HUES64 (cell line): ENCODE measurements at regions not wholly inside any gene's neighbourhood (a gene's known extent, or its start where the extent isn't known, plus 50 kb on each side); places are given as distances from the start of the nearest gene placed in this dataset.
A peak's percentile ranks its signal among the peaks of the same experiment; 100 is the strongest.

Experiments used
- H3K27ac ChIP-seq: 2 replicates; pipeline ENCODE4 v1.7.0; 2013; ENCODE audit warnings: low read depth, low read length, inconsistent platforms
- H3K27me3 ChIP-seq: 2 replicates; pipeline ENCODE4 v1.6.1; 2013; ENCODE audit warnings: mild to moderate bottlenecking, low read length; ENCODE audit not compliant: insufficient read depth
- H3K36me3 ChIP-seq: 2 replicates; pipeline ENCODE4 v1.6.1; 2013; ENCODE audit warnings: mild to moderate bottlenecking, low read length; ENCODE audit not compliant: insufficient read depth
- H3K4me1 ChIP-seq: 2 replicates; pipeline ENCODE4 v1.6.1; 2013; ENCODE audit warnings: mild to moderate bottlenecking, low read length, moderate library complexity; ENCODE audit not compliant: insufficient read depth
- H3K4me3 ChIP-seq: 2 replicates; pipeline ENCODE4 v1.5.1; 2013; ENCODE audit warnings: mild to moderate bottlenecking, low read length, moderate library complexity
- H3K9ac ChIP-seq: 2 replicates; pipeline ENCODE4 v1.6.1; 2013; ENCODE audit warnings: mild to moderate bottlenecking, low read depth, low read length
- H3K9me3 ChIP-seq: 2 replicates; pipeline ENCODE4 v1.6.1; 2013; ENCODE audit warnings: low read depth, low read length; ENCODE audit not compliant: insufficient read depth
- WGBS: fragments of 150-250, 120-280 bp; methylation state at CpG from one replicate; pipeline ENCODE4 v1.1.7; 2013; ENCODE audit warnings: missing lambda C conversion rate; 5-methylcytosine and 5-hydroxymethylcytosine counted together

DNA sequence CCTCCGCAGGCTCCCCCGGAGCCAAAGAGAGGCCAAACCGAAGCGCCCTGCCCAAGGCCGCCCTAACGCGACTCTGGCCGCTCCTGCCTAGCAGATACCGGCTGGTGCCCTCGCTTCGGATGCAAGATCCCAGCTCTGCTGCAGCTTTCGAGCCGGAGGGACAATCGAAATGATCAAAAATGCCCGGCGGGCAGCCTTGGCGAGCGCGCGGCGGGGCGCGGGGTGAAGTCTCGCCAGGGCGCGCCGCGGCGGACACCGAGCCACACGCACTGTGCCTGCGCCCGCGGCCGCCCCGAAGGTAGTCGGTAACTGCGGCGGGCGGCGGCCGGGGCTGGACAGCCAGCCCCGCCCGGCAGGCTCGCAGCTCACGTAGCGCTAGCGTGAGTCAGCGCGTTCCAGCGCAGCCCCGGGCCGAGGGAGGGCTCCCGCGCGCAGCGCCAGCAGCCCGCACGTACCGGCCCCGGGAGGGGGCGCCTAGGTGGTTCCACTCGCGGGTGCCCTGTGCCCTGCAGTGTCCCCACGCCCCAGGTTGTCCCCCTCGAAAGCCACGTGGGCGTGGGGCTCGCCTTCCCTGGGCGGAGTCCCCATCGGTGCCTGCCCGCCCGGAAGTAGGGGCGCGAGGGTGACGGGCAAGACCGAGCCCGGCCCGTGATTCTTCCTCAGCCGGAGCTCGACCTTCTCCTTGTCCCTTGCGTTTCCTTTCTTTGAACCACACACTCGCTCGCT is 109.2 kb upstream of the EGLN3 start:
- WGBS, result 1% methylated on average over 84 of the region's 84 CpGs
- Histone ChIP-seq H3K4me3 (peak overlapping the region; percentile 71), H3K9me3 (no peaks in the 10 kb centered on the region), H3K27ac (peak overlapping the region; percentile 34), H3K9ac (peak overlapping the region; percentile 89), H3K36me3 (no peaks in the 10 kb centered on the region), H3K27me3 (peaks cover 32% of the 10 kb centered on the region), H3K4me1 (peaks cover 11% of the 10 kb centered on the region)

DNA sequence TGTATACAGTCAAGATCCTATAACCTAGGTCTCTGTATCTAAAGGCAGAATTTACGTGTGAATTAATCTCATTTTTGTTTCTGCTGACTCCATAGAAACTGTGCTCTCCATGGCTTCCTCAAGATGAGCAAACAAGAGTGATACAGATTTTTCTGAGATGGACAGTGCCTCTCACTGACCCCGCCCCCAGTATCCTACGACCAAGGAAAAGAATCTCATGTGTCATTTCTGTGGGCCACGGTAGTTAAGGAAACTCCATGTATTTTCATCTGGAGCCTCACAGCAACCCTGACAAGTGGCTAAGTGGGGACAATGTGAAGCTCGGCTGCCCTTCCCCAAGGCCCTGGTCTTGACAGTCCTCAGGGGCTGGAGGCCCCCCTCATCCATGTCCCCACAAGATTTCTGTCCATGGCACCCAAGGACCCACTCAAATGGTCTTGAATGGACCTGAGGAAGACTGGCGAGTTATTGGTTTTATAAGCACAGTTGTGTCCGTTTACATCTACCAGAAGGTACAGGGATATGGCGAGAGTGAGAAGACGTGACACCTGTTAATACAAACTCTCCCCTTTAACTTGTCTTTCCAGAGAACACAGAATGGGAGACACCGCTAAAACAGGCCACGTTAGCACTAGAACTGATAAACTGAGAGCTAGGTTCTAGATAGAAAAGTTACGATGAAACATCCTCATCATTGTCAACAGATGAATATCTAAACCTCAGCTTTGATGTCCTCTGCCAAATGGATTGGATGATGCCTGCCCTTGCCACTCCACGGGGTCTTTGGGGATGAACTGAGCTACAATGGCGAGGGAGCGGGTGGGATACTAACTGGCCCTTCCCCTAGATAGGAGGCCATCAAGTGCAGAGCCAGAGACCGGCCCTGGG is 108.4 kb upstream of the EGLN3 start:
- Histone ChIP-seq H3K36me3 (no peaks in the 10 kb centered on the region), H3K4me1 (peaks cover 11% of the 10 kb centered on the region), H3K9me3 (no peaks in the 10 kb centered on the region), H3K4me3 (peak overlapping the region; percentile 71), H3K9ac (peak overlapping the region; percentile 89), H3K27ac (peak overlapping the region; percentile 34; the same call in 1 of the 2 replicates), H3K27me3 (peaks cover 32% of the 10 kb centered on the region)
- 80% methylated on average over 16 of the region's 16 CpGs for WGBS

DNA sequence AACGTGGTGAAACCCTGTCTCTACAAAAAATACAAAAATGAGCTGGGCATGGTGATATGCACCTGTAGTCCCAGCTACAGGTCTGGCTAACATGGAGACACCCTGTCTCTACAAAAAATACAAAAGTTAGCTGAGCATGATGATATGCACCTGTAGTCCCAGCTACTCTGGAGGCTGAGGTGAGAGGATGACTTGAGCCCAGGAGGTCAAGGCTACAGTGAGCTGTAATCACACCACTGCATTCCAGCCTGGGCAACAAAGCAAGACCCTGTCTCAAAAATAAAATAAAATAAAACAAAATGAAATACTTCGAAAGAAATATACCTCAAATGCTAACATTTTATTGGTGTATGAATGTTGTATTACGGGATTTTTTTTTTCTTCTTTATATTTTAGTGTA is 107.6 kb upstream of the EGLN3 start:
- Histone ChIP-seq H3K36me3 (no peaks in the 10 kb centered on the region), H3K4me1 (peaks cover 11% of the 10 kb centered on the region), H3K9me3 (no peaks in the 10 kb centered on the region), H3K27me3 (peaks cover 32% of the 10 kb centered on the region), H3K4me3 (no peak overlapping the region), H3K9ac (no peak overlapping the region), H3K27ac (no peak overlapping the region)
- WGBS, result 96% methylated on average over 1 of the region's 3 CpGs

DNA sequence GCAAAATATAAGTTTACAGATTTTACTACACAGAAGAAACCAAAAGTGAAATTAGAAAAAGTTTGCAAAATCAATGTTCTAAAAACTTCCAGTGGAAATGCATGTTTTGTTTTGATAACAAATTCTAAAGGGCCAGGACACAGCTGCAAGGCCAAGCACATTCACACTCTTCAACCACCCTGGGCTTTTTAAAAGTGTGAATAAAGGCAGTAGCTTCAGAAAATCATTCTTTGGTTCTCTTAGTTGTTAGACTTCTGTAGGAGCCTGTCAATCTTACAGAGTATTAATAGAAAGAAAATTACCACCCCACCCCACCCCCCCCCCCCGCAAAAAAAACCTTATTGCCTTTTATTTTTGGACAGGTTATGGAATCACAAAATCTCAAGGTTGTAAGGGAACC is 105.2 kb upstream of the EGLN3 start:
- Histone ChIP-seq H3K4me3 (no peak overlapping the region), H3K27me3 (peaks cover 25% of the 10 kb centered on the region), H3K9ac (no peak overlapping the region), H3K27ac (no peak overlapping the region), H3K36me3 (no peaks in the 10 kb centered on the region), H3K9me3 (no peaks in the 10 kb centered on the region), H3K4me1 (peaks cover 9% of the 10 kb centered on the region)
- no CpG with 5 or more reads among the region's 1 CpG for WGBS

DNA sequence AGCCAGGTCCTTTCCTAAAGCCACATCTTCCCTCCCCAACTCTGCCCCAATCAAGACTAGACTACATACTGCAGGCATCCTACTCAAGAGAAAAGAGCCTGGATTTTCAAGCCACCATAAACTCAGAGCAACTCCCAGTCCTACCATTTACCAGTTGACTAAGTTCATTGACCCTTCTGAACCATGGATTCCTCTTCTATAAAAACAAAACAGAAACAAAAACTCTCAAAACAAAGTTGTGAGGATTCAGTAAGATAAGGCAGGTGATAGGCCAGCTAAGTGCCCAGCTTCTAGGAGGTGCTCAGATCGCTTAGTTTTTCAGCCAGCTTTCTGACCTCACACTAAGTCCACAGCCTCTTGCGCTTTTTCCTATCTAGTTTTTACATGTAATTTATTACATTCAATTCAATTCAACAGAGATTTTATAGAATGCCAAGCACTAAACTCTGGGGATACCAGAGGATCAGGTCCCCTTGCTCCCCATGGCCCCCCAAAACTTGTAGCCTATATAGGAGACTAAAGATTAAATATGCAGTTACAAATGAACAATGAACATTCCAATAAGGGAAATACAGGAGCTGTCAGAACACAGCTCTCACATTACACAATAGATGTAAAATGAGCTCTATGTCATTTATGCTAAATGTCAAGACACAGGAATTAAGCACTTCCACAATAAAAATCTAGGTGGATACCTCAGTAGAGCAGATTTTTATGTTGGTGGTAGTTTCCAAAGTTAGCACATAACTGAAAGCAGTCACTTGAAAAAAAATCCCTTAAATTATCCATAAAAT is 104.5 kb upstream of the EGLN3 start:
- Histone ChIP-seq H3K36me3 (no peaks in the 10 kb centered on the region), H3K27me3 (peaks cover 18% of the 10 kb centered on the region), H3K27ac (no peak overlapping the region), H3K4me1 (0 out of 2 replicates have a peak, but pooled peaks cover 5% of the 10 kb centered on the region), H3K9ac (no peak overlapping the region), H3K9me3 (no peaks in the 10 kb centered on the region), H3K4me3 (no peak overlapping the region)
- 94% methylated on average over 2 of the region's 2 CpGs for WGBS

DNA sequence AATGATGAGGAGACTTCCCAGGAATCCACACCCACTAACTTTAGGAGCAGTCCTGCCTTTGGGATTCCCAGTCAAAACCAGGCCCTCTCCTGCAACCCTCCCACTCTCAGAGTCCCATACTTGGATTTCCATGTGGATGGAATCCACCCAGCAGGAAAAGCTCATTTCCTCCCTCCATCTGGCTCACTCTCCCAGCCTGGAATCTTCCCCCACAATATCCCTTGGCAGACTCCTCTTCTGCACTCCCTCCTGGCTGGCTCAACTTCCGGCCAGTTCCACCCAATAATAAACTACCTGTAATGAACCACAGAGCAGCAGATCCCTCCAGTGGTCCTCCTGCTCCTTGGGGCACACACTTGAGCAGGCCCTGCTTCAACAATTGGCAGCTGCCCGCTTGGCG is 102.8 kb upstream of the EGLN3 start:
- Histone ChIP-seq H3K36me3 (no peaks in the 10 kb centered on the region), H3K27me3 (peaks cover 4% of the 10 kb centered on the region; the same call in 1 of the 2 replicates), H3K27ac (no peak overlapping the region), H3K9me3 (no peaks in the 10 kb centered on the region), H3K4me1 (no peaks in the 10 kb centered on the region), H3K4me3 (no peak overlapping the region), H3K9ac (no peak overlapping the region)
- 81% methylated on average over 3 of the region's 3 CpGs for WGBS

DNA sequence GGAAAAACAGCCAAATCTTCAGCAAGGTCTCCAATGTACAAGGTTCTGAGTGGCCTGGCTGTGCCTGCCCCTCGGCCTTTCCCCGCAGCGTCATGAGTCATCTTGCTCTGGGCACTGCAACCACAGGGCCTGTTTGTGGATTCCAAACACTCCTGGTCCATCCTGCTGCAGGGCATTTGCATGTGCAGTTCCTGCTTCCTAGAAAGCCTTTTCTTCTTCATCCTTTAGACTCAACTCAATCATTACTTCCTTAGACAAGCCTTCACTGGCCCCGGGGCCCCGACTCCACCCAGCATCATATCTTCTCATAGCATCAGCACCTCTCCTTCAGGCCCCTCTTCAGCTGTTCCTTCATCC is 101.8 kb upstream of the EGLN3 start:
- no peak overlapping the region for H3K9ac ChIP-seq
- no peaks in the 10 kb centered on the region for H3K9me3 ChIP-seq
- H3K27ac ChIP-seq, result no peak overlapping the region
- H3K4me1 ChIP-seq, result no peaks in the 10 kb centered on the region
- no peaks in the 10 kb centered on the region for H3K27me3 ChIP-seq
- WGBS, result 83% methylated on average over 5 of the region's 5 CpGs
- H3K36me3 ChIP-seq, result no peaks in the 10 kb centered on the region
- H3K4me3 ChIP-seq, result no peak overlapping the region

DNA sequence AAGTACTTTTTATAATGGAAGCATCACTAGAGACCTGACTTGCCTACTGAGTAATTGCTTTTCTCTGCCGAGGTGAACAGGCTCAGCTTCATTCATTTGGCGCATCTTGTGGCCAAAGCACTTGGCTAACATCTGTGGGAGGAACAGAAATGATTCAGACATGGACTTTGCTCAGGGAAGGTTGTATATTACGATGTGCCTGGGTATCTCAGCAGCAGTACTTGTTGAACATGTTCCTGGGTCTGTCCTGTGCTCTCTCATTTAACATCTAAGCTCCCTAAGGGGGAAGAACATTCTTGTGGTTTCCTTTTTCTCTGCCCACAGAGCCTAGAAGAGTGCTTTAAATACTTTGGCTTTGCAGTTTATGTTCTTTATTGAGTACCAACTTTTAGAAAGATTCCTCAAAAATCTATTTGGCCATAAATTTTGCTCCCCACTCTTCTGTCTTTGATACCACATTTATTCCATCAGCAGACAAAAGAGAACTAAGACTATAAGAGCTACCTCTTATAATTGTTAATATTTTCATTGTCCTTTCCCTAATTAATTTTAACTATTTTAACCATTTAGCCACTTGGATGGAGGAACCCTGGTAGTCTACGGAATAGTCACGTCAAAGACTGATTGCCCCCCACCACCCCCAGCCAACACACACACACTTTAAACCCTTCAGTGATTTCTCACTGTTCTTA is 101.2 kb upstream of the EGLN3 start:
- no peaks in the 10 kb centered on the region for H3K36me3 ChIP-seq
- H3K4me1 ChIP-seq, result no peaks in the 10 kb centered on the region
- no peaks in the 10 kb centered on the region for H3K9me3 ChIP-seq
- H3K27me3 ChIP-seq, result no peaks in the 10 kb centered on the region
- 93% methylated on average over 5 of the region's 5 CpGs for WGBS
- no peak overlapping the region for H3K4me3 ChIP-seq
- H3K9ac ChIP-seq, result no peak overlapping the region
- H3K27ac ChIP-seq, result no peak overlapping the region

DNA sequence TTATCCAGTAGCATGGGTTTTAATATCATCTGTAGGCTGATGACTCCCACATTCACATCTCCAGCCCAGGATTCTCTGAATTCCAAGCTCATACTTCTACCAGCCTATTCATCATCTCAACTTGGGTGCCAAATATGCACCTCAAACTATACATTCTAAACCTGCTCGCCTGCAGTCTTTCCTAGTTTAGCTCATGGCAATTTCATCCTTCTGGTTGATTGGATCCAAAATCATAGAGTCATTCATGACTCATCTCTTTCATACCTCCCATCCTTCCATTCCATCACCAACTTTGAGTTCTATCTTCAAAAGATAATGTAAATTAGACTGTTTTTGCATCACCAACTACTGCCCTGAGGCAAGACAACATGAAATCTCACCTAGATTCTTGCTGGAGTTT is 99.7 kb upstream of the EGLN3 start:
- WGBS, result 95% methylated on average over 1 of the region's 1 CpG

DNA sequence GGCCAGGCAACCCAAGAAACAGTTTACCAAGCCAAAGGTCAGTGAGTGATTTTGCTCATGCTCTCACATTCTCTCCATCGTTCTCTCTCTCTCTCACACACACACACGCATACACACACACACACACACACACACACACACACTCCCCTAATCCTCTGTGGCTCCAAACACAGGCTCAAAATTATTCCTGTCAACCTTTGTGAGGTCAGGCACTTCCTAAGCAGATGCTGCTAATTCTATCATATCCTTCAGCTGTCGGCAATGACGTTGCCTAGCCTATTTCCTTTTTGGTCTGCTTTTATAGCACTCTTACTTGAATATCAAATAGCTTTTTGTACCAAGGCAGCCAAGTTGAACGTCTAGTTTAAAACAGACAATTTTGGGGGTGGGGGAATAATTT is 98.9 kb upstream of the EGLN3 start:
- Histone ChIP-seq H3K27ac (no peak overlapping the region), H3K4me3 (no peak overlapping the region), H3K27me3 (no peaks in the 10 kb centered on the region), H3K9ac (no peak overlapping the region), H3K36me3 (no peaks in the 10 kb centered on the region), H3K9me3 (no peaks in the 10 kb centered on the region), H3K4me1 (no peaks in the 10 kb centered on the region)
- WGBS, result 87% methylated on average over 5 of the region's 5 CpGs

More for the DNA sequence above, 99.7 kb upstream of the EGLN3 start:
- Histone ChIP-seq H3K9ac (no peak overlapping the region), H3K27me3 (no peaks in the 10 kb centered on the region), H3K9me3 (no peaks in the 10 kb centered on the region), H3K27ac (no peak overlapping the region), H3K4me1 (no peaks in the 10 kb centered on the region), H3K4me3 (no peak overlapping the region), H3K36me3 (no peaks in the 10 kb centered on the region)
